Colonic mucosa (tissue), 4 donors: ENCODE measurements at regions not wholly inside any gene's neighbourhood (a gene's known extent, or its start where the extent isn't known, plus 50 kb on each side); places are given as distances from the start of the nearest gene placed in this dataset.

Experiments used
- DNase-seq: peaks from one replicate; pipeline ENCODE4 v3.0.0-alpha.2; 2020
- H3K27ac ChIP-seq: fragments of 200-600 bp; one replicate; pipeline ENCODE4 v1.8.0; 2021
- H3K27me3 ChIP-seq: fragments of 200-600 bp; one replicate; pipeline ENCODE4 v1.8.0; 2021
- H3K36me3 ChIP-seq: fragments of 200-600 bp; one replicate; pipeline ENCODE4 v1.8.0; 2021
- H3K4me1 ChIP-seq: fragments of 200-600 bp; one replicate; pipeline ENCODE4 v1.8.0; 2021; ENCODE audit warnings: mild to moderate bottlenecking
- H3K4me3 ChIP-seq: fragments of 200-600 bp; one replicate; pipeline ENCODE4 v1.8.0; 2021
- H3K9ac ChIP-seq, 2 donors: one replicate each; pipeline ENCODE4 v1.7.0; 2013; ENCODE audit warnings: control low read depth in 2 of 2, low read depth in 2 of 2, low read length in 2 of 2
- H3K9me3 ChIP-seq: fragments of 200-600 bp; one replicate; pipeline ENCODE4 v1.8.0; 2021
- CTCF ChIP-seq: fragments of 200-600 bp; IDR thresholded peaks from one replicate; pipeline ENCODE4 v1.8.0; 2022; ENCODE audit warnings: antibody characterized with exemption, mild to moderate bottlenecking
- intact Hi-C: fragments of 100-400 bp; cut with DNase I; formaldehyde crosslinking; loops from one replicate; pipeline ENCODE4 v1.14.1; 2022
- donor health status: healthy.
- donor health status: DM: no; HTN: no; CAD: no.
- donor health status: DM: no; HTN: no; CAD: no.

GRCh38 chr20:43809206-43809819, 82.5 kb upstream of the GTSF1L start:
- no peak overlapping the region for H3K27ac ChIP-seq
- DNase-seq, result no peak

GRCh38 chr20:43804781-43805180, 78.0 kb upstream of the GTSF1L start:
- H3K27ac ChIP-seq, result no peak overlapping the region
- intact Hi-C loops, result no loop called here
- DNase-seq, result no peak
- H3K36me3 ChIP-seq, result no peaks in the 10 kb centered on the region
- no peaks in the 10 kb centered on the region for H3K27me3 ChIP-seq
- H3K9ac ChIP-seq, result no peak overlapping the region
- H3K4me3 ChIP-seq, result no peak overlapping the region
- no peaks in the 10 kb centered on the region for H3K4me1 ChIP-seq
- H3K9me3 ChIP-seq, result no peaks in the 10 kb centered on the region
- TF ChIP-seq CTCF, result no peak

More at GRCh38 chr20:43809206-43809819, 82.5 kb upstream of the GTSF1L start:
- intact Hi-C loops, result no loop called here
- H3K9me3 ChIP-seq, result no peaks in the 10 kb centered on the region
- no peaks in the 10 kb centered on the region for H3K36me3 ChIP-seq
- no peaks in the 10 kb centered on the region for H3K27me3 ChIP-seq
- H3K9ac ChIP-seq, result no peak overlapping the region
- H3K4me3 ChIP-seq, result no peak overlapping the region
- TF ChIP-seq CTCF, result no peak
- H3K4me1 ChIP-seq, result no peaks in the 10 kb centered on the region

GRCh38 chr20:43803276-43803675, 76.5 kb upstream of the GTSF1L start:
- intact Hi-C loops, result no loop called here
- Histone ChIP-seq H3K27me3 (no peaks in the 10 kb centered on the region), H3K9me3 (no peaks in the 10 kb centered on the region), H3K9ac (no peak overlapping the region), H3K4me1 (no peaks in the 10 kb centered on the region), H3K4me3 (no peak overlapping the region), H3K27ac (no peak overlapping the region), H3K36me3 (no peaks in the 10 kb centered on the region)
- DNase-seq, result no peak
- TF ChIP-seq CTCF, result no peak

- DNase-seq, result no peak
- Histone ChIP-seq H3K9me3 (no peaks in the 10 kb centered on the region), H3K27ac (no peak overlapping the region), H3K4me3 (no peak overlapping the region), H3K36me3 (no peaks in the 10 kb centered on the region), H3K9ac (no peak overlapping the region), H3K4me1 (no peaks in the 10 kb centered on the region), H3K27me3 (no peaks in the 10 kb centered on the region)
- TF ChIP-seq CTCF, result no peak
- intact Hi-C loops, result no loop called here
Measured at GRCh38 chr20:43800186-43800585, 73.4 kb upstream of the GTSF1L start.

- Histone ChIP-seq H3K4me3 (no peak overlapping the region), H3K9ac (no peak overlapping the region), H3K27me3 (no peaks in the 10 kb centered on the region), H3K9me3 (no peaks in the 10 kb centered on the region), H3K36me3 (no peaks in the 10 kb centered on the region), H3K4me1 (no peaks in the 10 kb centered on the region), H3K27ac (no peak overlapping the region)
- TF ChIP-seq CTCF, result no peak
- no peak for DNase-seq
- intact Hi-C loops, result no loop called here
Measured at GRCh38 chr20:43799741-43800140, 72.9 kb upstream of the GTSF1L start.
